Neural cell (in vitro differentiated cells): ENCODE measurements at regions not wholly inside any gene's neighbourhood (a gene's known extent, or its start where the extent isn't known, plus 50 kb on each side); places are given as distances from the start of the nearest gene placed in this dataset.

ENCODE experiments used
- CTCF ChIP-seq: fragments of 450-650 bp; IDR thresholded peaks from 2 replicates; pipeline ENCODE4 v1.5.1; 2014; ENCODE audit warnings: antibody characterized with exemption, mild to moderate bottlenecking, moderate library complexity; ENCODE audit not compliant: poor library complexity, severe bottlenecking
- EP300 ChIP-seq: fragments of 450-650 bp; conservative IDR thresholded peaks from 2 replicates; pipeline ENCODE4 v1.6.1; 2014; ENCODE audit warnings: antibody characterized with exemption, mild to moderate bottlenecking, moderate library complexity; ENCODE audit not compliant: poor library complexity, severe bottlenecking
- EZH2 ChIP-seq: fragments of 200-600, 300-800 bp; shearing (Covaris generic), sonication (generic); IDR thresholded peaks from 2 replicates; pipeline ENCODE4 v1.6.1; 2014; ENCODE audit warnings: antibody characterized with exemption, low read length, borderline replicate concordance, mild to moderate bottlenecking; ENCODE audit not compliant: insufficient read depth, poor library complexity, severe bottlenecking
- MXI1 ChIP-seq: fragments of 450-650 bp; conservative IDR thresholded peaks from 2 replicates; pipeline ENCODE4 v1.6.1; 2014; ENCODE audit warnings: antibody characterized with exemption, mild to moderate bottlenecking; ENCODE audit not compliant: poor library complexity, severe bottlenecking
- POLR2AphosphoS5 ChIP-seq: IDR thresholded peaks from 2 replicates; pipeline ENCODE4 v1.6.1; 2012
- RAD21 ChIP-seq: fragments of 450-650 bp; conservative IDR thresholded peaks from 2 replicates; pipeline ENCODE4 v1.6.1; 2014; ENCODE audit warnings: antibody characterized with exemption, mild to moderate bottlenecking, moderate library complexity
- REST ChIP-seq: IDR thresholded peaks from 2 replicates; pipeline ENCODE4 v1.6.1; 2012; ENCODE audit warnings: borderline replicate concordance
- SMC3 ChIP-seq: fragments of 450-650 bp; conservative IDR thresholded peaks from 2 replicates; pipeline ENCODE4 v1.6.1; 2014; ENCODE audit warnings: antibody characterized with exemption, mild to moderate bottlenecking, moderate library complexity; ENCODE audit not compliant: poor library complexity
- TAF1 ChIP-seq: IDR thresholded peaks from 2 replicates; pipeline ENCODE4 v1.6.1; 2012; ENCODE audit warnings: low read depth

GRCh38 chr12:132399092-132400010 lies 70.0 kb upstream of the GALNT9 start:
- no peak for TF ChIP-seq TAF1
- no peak for TF ChIP-seq CTCF
- TF ChIP-seq RAD21: no peak
- TF ChIP-seq POLR2AphosphoS5: no peak
- TF ChIP-seq EZH2: no peak
- no peak for TF ChIP-seq MXI1
- TF ChIP-seq EP300: no peak
- TF ChIP-seq REST: no peak
- TF ChIP-seq SMC3: no peak
